Natural killer cell (primary cell): ENCODE measurements at regions not wholly inside any gene's neighbourhood (a gene's known extent, or its start where the extent isn't known, plus 50 kb on each side); places are given as distances from the start of the nearest gene placed in this dataset.

Source experiments
- ATAC-seq, 3 donors: fragments of 150-1000 bp in 2 of 3; fragments of 200-7000 bp in 1 of 3; cut with Tn5 transposase; 1 replicate in 1 of 3; 2 replicates in 2 of 3; pipeline ENCODE4 v1.10.0; 2021; ENCODE audit warnings: mild to moderate bottlenecking in 2 of 3, moderate library complexity in 2 of 3
- DNase-seq, 2 donors: peaks; one replicate each; pipeline versions ENCODE4 v3.0.0 to v3.0.0-alpha.2; 2013 to 2021; ENCODE audit warnings: mixed read lengths in 1 of 2
- H3K27ac ChIP-seq: one replicate; pipeline ENCODE4 v1.5.1; 2013; ENCODE audit warnings: mild to moderate bottlenecking, low read length
- H3K27me3 ChIP-seq: one replicate; pipeline ENCODE4 v1.6.1; 2013; ENCODE audit warnings: low read length; ENCODE audit not compliant: control insufficient read depth, insufficient read depth
- H3K36me3 ChIP-seq: one replicate; pipeline ENCODE4 v1.6.1; 2013; ENCODE audit warnings: low read length; ENCODE audit not compliant: control insufficient read depth, insufficient read depth
- H3K4me1 ChIP-seq: one replicate; pipeline ENCODE4 v1.6.1; 2013; ENCODE audit warnings: low read length; ENCODE audit not compliant: control insufficient read depth, insufficient read depth
- H3K4me3 ChIP-seq: one replicate; pipeline ENCODE4 v1.5.1; 2013; ENCODE audit warnings: low read length
- H3K9me3 ChIP-seq: one replicate; pipeline ENCODE4 v1.6.1; 2013; ENCODE audit warnings: low read length; ENCODE audit not compliant: control insufficient read depth, insufficient read depth
- H3K27ac Mint-ChIP-seq, 2 donors: one replicate each; pipeline ENCODE4 v1.8.0; 2022; ENCODE audit warnings: mild to moderate bottlenecking in 2 of 2, mixed read lengths in 2 of 2, moderate library complexity in 1 of 2
- H3K27me3 Mint-ChIP-seq, 2 donors: one replicate each; pipeline ENCODE4 v1.8.0; 2022; ENCODE audit warnings: low read depth in 2 of 2, mixed read lengths in 2 of 2
- H3K36me3 Mint-ChIP-seq: one replicate; pipeline ENCODE4 v1.8.0; 2022; ENCODE audit warnings: mixed read lengths
- H3K4me1 Mint-ChIP-seq, 2 donors: one replicate each; pipeline ENCODE4 v1.8.0; 2022; ENCODE audit warnings: mixed read lengths in 2 of 2
- H3K4me3 Mint-ChIP-seq: one replicate; pipeline ENCODE4 v1.8.0; 2022; ENCODE audit warnings: mild to moderate bottlenecking, moderate library complexity, mixed read lengths
- H3K9me3 Mint-ChIP-seq, 2 donors: one replicate each; pipeline ENCODE4 v1.8.0; 2022; ENCODE audit warnings: mixed read lengths in 2 of 2
- WGBS: methylation state at CpG from one replicate; pipeline ENCODE4 v1.1.7; 2013; ENCODE audit warnings: missing lambda C conversion rate; ENCODE audit not compliant: insufficient coverage; 5-methylcytosine and 5-hydroxymethylcytosine counted together
- intact Hi-C: fragments of 100-400 bp; cut with micrococcal nuclease; formaldehyde crosslinking; loops from one replicate; pipeline ENCODE4 v1.14.2; 2022
- TF ChIP-seq, protein P1 (sequence below): fragments of 200-600 bp; IDR thresholded peaks from one replicate; pipeline ENCODE4 v1.8.0; 2022; ENCODE audit warnings: antibody characterized with exemption

DNA sequence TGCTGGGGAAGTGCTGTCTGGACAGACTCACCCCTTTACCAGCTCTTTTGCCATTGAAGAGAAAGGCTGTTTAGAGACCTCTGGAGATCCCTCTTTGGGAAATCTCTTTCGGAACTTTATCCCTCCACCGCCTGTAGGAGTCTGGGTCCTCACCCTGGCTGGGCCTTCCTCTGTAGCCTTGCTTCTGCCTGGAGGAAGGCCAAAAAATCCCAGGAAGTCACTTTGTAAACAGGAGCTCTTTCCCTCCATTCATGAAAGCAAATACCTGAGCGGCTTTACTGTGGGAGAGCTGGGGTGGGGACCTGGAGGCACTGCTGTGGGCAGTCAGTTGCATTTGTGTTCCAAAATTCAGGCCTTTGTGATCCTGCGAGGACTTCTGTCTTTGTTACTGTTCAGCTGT lies 126.2 kb downstream of the KLF6 start:
- 73% methylated on average over 4 of the region's 4 CpGs for WGBS
- Histone ChIP-seq H3K4me1 (peaks cover 7% of the 10 kb centered on the region), H3K4me3 (no peak overlapping the region), H3K36me3 (no peaks in the 10 kb centered on the region), H3K27me3 (no peaks in the 10 kb centered on the region), H3K9me3 (no peaks in the 10 kb centered on the region), H3K27ac (no peak overlapping the region)
- H3K27me3 Mint-ChIP-seq, result peaks cover 17 to 28% of the 10 kb centered on the region in 2 donors
- H3K36me3 Mint-ChIP-seq, result no peaks in the 10 kb centered on the region
- TF ChIP-seq, protein P1, sequence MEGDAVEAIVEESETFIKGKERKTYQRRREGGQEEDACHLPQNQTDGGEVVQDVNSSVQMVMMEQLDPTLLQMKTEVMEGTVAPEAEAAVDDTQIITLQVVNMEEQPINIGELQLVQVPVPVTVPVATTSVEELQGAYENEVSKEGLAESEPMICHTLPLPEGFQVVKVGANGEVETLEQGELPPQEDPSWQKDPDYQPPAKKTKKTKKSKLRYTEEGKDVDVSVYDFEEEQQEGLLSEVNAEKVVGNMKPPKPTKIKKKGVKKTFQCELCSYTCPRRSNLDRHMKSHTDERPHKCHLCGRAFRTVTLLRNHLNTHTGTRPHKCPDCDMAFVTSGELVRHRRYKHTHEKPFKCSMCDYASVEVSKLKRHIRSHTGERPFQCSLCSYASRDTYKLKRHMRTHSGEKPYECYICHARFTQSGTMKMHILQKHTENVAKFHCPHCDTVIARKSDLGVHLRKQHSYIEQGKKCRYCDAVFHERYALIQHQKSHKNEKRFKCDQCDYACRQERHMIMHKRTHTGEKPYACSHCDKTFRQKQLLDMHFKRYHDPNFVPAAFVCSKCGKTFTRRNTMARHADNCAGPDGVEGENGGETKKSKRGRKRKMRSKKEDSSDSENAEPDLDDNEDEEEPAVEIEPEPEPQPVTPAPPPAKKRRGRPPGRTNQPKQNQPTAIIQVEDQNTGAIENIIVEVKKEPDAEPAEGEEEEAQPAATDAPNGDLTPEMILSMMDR, result no peak
- no peak for DNase-seq
- peaks cover 0 to 11% of the 10 kb centered on the region in 2 donors for H3K4me1 Mint-ChIP-seq
- no peak for ATAC-seq
- no peaks in the 10 kb centered on the region for H3K9me3 Mint-ChIP-seq
- H3K27ac Mint-ChIP-seq, result no peak overlapping the region
- intact Hi-C loops, result no loop called here
- no peak overlapping the region for H3K4me3 Mint-ChIP-seq

DNA sequence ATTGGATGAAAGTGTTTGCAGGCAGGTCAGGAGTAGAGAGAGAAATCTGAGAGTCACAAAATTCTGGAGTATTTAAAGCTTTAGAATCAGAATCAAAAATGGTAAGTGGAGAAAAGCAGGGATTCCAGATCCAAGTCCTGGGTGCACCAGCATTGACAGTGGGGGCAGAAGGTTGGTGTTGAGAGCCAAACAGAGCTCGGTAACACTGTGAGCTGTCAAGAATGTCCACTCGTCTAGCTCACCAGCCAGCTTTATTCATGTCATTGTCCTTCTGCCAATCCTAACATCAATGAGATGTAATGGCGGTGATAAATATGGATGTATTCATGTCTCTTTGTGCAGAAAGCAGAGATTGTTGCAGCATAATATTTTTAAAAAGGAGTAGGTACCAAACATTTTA lies 128.8 kb downstream of the KLF6 start:
- TF ChIP-seq, protein P1, result no peak
- Histone ChIP-seq H3K4me3 (no peak overlapping the region), H3K9me3 (no peaks in the 10 kb centered on the region), H3K27ac (no peak overlapping the region), H3K36me3 (no peaks in the 10 kb centered on the region), H3K27me3 (no peaks in the 10 kb centered on the region), H3K4me1 (peaks cover 7% of the 10 kb centered on the region)
- 96% methylated on average over 2 of the region's 3 CpGs for WGBS
- H3K36me3 Mint-ChIP-seq, result no peaks in the 10 kb centered on the region
- no peak overlapping the region for H3K4me3 Mint-ChIP-seq
- intact Hi-C loops, result no loop called here
- H3K4me1 Mint-ChIP-seq, result peaks cover 0 to 11% of the 10 kb centered on the region in 2 donors
- no peak overlapping the region for H3K27ac Mint-ChIP-seq
- ATAC-seq (no peak), DNase-seq (no peak)
- H3K9me3 Mint-ChIP-seq, result no peaks in the 10 kb centered on the region
- peaks cover 21 to 28% of the 10 kb centered on the region in 2 donors for H3K27me3 Mint-ChIP-seq

DNA sequence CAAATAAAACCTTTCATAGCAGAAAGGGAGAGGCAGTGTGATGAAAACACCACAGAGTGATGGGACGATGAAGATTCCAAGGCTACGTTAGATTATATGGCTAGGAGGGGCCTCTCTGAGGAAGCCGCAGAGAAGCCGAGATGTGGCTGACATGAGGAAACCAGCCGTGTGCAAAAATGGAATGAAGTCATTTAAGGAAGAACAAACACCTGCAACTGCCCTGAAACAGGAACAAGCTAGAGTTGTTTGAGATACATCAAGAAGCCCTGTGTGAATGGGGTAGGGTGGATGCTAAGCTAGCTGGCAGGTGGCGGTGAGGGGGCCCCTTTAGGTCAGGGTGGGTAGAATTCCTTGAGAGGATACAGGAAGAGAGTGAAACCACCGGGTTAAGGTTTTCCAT lies 129.5 kb downstream of the KLF6 start:
- H3K27me3 ChIP-seq, result no peaks in the 10 kb centered on the region
- Mint-ChIP-seq H3K4me1 (peaks cover 0 to 11% of the 10 kb centered on the region in 2 donors), H3K9me3 (no peaks in the 10 kb centered on the region), H3K27ac (no peak overlapping the region), H3K4me3 (no peak overlapping the region), H3K27me3 (peaks cover 21 to 31% of the 10 kb centered on the region in 2 donors), H3K36me3 (no peaks in the 10 kb centered on the region)
- ATAC-seq, result peak in 1 of 3 donors; percentile 50
- 11% methylated on average over 7 of the region's 7 CpGs for WGBS
- no peaks in the 10 kb centered on the region for H3K9me3 ChIP-seq
- no peaks in the 10 kb centered on the region for H3K36me3 ChIP-seq
- peaks cover 7% of the 10 kb centered on the region for H3K4me1 ChIP-seq
- H3K4me3 ChIP-seq, result no peak overlapping the region
- no peak for DNase-seq
- TF ChIP-seq, protein P1, result no peak
- intact Hi-C loops, result no loop called here
- no peak overlapping the region for H3K27ac ChIP-seq

DNA sequence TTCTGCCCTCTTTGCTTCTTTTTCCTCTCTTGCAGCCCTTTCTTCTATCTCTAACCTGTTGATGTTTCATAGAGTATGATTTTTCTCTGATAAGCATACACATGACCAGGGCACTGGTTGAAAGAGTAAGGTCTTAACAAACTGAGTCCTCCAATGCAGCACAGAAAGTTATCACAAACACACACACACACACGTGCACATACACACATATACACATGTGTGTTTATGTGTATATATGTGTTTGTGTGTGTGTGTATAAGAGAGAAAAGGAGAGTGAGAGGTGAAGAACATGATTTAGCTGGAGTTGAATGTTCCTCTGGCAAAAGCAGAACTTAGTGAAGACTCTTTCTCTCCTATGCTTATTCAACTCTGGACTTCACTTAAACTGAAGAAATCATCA lies 130.0 kb downstream of the KLF6 start:
- WGBS, result no CpG with 5 or more reads among the region's 1 CpG
- DNase-seq (no peak), ATAC-seq (no peak)
- intact Hi-C loops, result no loop called here
- Histone ChIP-seq H3K27ac (no peak overlapping the region), H3K36me3 (no peaks in the 10 kb centered on the region), H3K4me1 (peaks cover 7% of the 10 kb centered on the region), H3K9me3 (no peaks in the 10 kb centered on the region), H3K4me3 (no peak overlapping the region), H3K27me3 (no peaks in the 10 kb centered on the region)
- Mint-ChIP-seq H3K27me3 (peaks cover 25 to 37% of the 10 kb centered on the region in 2 donors), H3K9me3 (no peaks in the 10 kb centered on the region), H3K4me3 (no peak overlapping the region), H3K27ac (no peak overlapping the region), H3K36me3 (no peaks in the 10 kb centered on the region), H3K4me1 (peaks cover 0 to 11% of the 10 kb centered on the region in 2 donors)
- TF ChIP-seq, protein P1, result no peak
